K562 (cell line): ENCODE measurements at regions not wholly inside any gene's neighbourhood (a gene's known extent, or its start where the extent isn't known, plus 50 kb on each side); places are given as distances from the start of the nearest gene placed in this dataset.

Experiments used
- CREB5 ChIP-seq: fragments of 250-450 bp; sonication (Bioruptor Pico); IDR thresholded peaks from 2 replicates; pipeline ENCODE4 v1.5.0; 2020; ENCODE audit warnings: mild to moderate bottlenecking
- ETS2 ChIP-seq: IDR thresholded peaks from 2 replicates; pipeline ENCODE4 v1.6.1; 2016; ENCODE audit warnings: borderline replicate concordance, missing genetic modification characterization, mild to moderate bottlenecking, moderate library complexity, missing compliant biosample characterization; ENCODE audit not compliant: poor library complexity, severe bottlenecking
- FOXP1 ChIP-seq: sonication (generic); formaldehyde crosslinking; IDR thresholded peaks from 2 replicates; pipeline ENCODE4 v1.8.0; 2022; ENCODE audit warnings: mild to moderate bottlenecking, missing genetic modification reagents
- ILK ChIP-seq: fragments of 450-650 bp; IDR thresholded peaks from 2 replicates; pipeline ENCODE4 v1.6.1; 2016; ENCODE audit warnings: missing genetic modification characterization, low read depth, mild to moderate bottlenecking, missing compliant biosample characterization, moderate library complexity, borderline replicate concordance
- KDM5B ChIP-seq: fragments of 200-600 bp; sonication (generic); IDR thresholded peaks from 2 replicates; pipeline ENCODE4 v1.6.1; 2012; ENCODE audit warnings: low read depth, mild to moderate bottlenecking, moderate library complexity, low read length, control low read depth, inconsistent platforms; ENCODE audit not compliant: insufficient replicate concordance
- L3MBTL2 ChIP-seq: fragments of 450-650 bp; IDR thresholded peaks from 2 replicates; pipeline ENCODE4 v1.6.1; 2016; ENCODE audit warnings: mild to moderate bottlenecking, moderate library complexity
- LCOR ChIP-seq: sonication (generic); formaldehyde crosslinking; IDR thresholded peaks from 2 replicates; pipeline ENCODE4 v1.8.0; 2022; ENCODE audit warnings: mild to moderate bottlenecking, missing genetic modification reagents
- MEF2A ChIP-seq: IDR thresholded peaks from 2 replicates; pipeline ENCODE4 v1.6.1; 2011; ENCODE audit warnings: low read depth, mild to moderate bottlenecking, low read length, moderate library complexity; ENCODE audit not compliant: control insufficient read depth
- MTA1 ChIP-seq: fragments of 450-650 bp; IDR thresholded peaks from 2 replicates; pipeline ENCODE4 v1.6.1; 2017; ENCODE audit warnings: borderline replicate concordance
- NFATC3 ChIP-seq: fragments of 450-650 bp; IDR thresholded peaks from 2 replicates; pipeline ENCODE4 v1.6.1; 2017; ENCODE audit warnings: mild to moderate bottlenecking
- NFYB ChIP-seq: IDR thresholded peaks from 2 replicates; pipeline ENCODE4 v1.6.1; 2011; ENCODE audit warnings: mild to moderate bottlenecking, moderate library complexity; ENCODE audit not compliant: insufficient read length; ENCODE audit errors: extremely low read depth
- NR0B1 ChIP-seq: fragments of 450-650 bp; IDR thresholded peaks from one replicate; pipeline ENCODE4 v1.6.1; 2018; ENCODE audit warnings: mild to moderate bottlenecking, moderate library complexity; ENCODE audit not compliant: partially characterized antibody
- PHF21A ChIP-seq: fragments of 450-650 bp; IDR thresholded peaks from 2 replicates; pipeline ENCODE4 v1.6.1; 2017; ENCODE audit warnings: low read depth, borderline replicate concordance
- POLR2A ChIP-seq: fragments of 450-650 bp; conservative IDR thresholded peaks from 2 replicates; pipeline ENCODE4 v1.6.1; 2016
- PRDM10 ChIP-seq: fragments of 450-650 bp; IDR thresholded peaks from 2 replicates; pipeline ENCODE4 v1.6.1; 2018; ENCODE audit not compliant: partially characterized antibody
- RBBP5 ChIP-seq: fragments of 200-600 bp; sonication (generic); IDR thresholded peaks from 2 replicates; pipeline ENCODE4 v1.6.1; 2012; ENCODE audit warnings: borderline replicate concordance, mild to moderate bottlenecking, low read length, control low read depth, inconsistent platforms; ENCODE audit not compliant: insufficient read depth, poor library complexity, severe bottlenecking
- STAG1 ChIP-seq: sonication (generic); formaldehyde crosslinking; IDR thresholded peaks from 2 replicates; pipeline ENCODE4 v1.5.0; 2020; ENCODE audit warnings: missing genetic modification reagents, borderline replicate concordance
- SUPT5H ChIP-seq: fragments of 450-650 bp; IDR thresholded peaks from 2 replicates; pipeline ENCODE4 v1.6.1; 2016
- YBX1 ChIP-seq: fragments of 450-650 bp; IDR thresholded peaks from 2 replicates; pipeline ENCODE4 v1.7.1; 2016; ENCODE audit warnings: mild to moderate bottlenecking
- ZBTB12 ChIP-seq: fragments of 250-450 bp; sonication (Bioruptor Pico); IDR thresholded peaks from 2 replicates; pipeline ENCODE4 v1.4.0; 2020
- ZFPM2 ChIP-seq: fragments of 250-450 bp; sonication (Bioruptor Pico); IDR thresholded peaks from 2 replicates; pipeline ENCODE4 v1.5.1; 2022; ENCODE audit warnings: mild to moderate bottlenecking
- ZKSCAN8 ChIP-seq: fragments of 200-800 bp; sonication (Bioruptor generic); IDR thresholded peaks from 2 replicates; pipeline ENCODE4 v1.6.1; 2016; ENCODE audit warnings: missing genetic modification characterization, missing compliant biosample characterization
- ZNF41 ChIP-seq: fragments of 250-450 bp; sonication (Bioruptor Pico); conservative IDR thresholded peaks from 2 replicates; pipeline ENCODE4 v1.4.0; 2020; ENCODE audit warnings: mild to moderate bottlenecking

GRCh38 chr2:171225302-171225980 is 64.7 kb upstream of the TLK1 start (continued):
- TF ChIP-seq CREB5 (CRISPR knock-in tag), result no peak
- no peak for TF ChIP-seq RBBP5
- TF ChIP-seq NFYB, result no peak
- no peak for TF ChIP-seq NFATC3
- TF ChIP-seq ILK (tag), result no peak
- no peak for TF ChIP-seq SUPT5H
- TF ChIP-seq ETS2 (tag), result no peak
- TF ChIP-seq LCOR (CRISPR knock-in tag), result 0 out of 2 replicates have a peak, but pooled peaks have one; percentile 42
- no peak for TF ChIP-seq YBX1
- TF ChIP-seq PHF21A, result no peak
- TF ChIP-seq FOXP1, result no peak
- no peak for TF ChIP-seq POLR2A
- no peak for TF ChIP-seq PRDM10
- TF ChIP-seq L3MBTL2, result no peak
- TF ChIP-seq STAG1 (CRISPR knock-in tag), result no peak
- TF ChIP-seq NR0B1, result no peak
- no peak for TF ChIP-seq ZFPM2 (CRISPR knock-in tag)
- no peak for TF ChIP-seq ZNF41 (CRISPR knock-in tag)
- TF ChIP-seq ZBTB12 (CRISPR knock-in tag), result no peak
- TF ChIP-seq MTA1, result peak; percentile 41; the same call in 1 of the 2 replicates
- TF ChIP-seq KDM5B, result no peak
- no peak for TF ChIP-seq MEF2A
- TF ChIP-seq ZKSCAN8, result no peak
